Mammary epithelial cell (primary cell): ENCODE measurements at regions not wholly inside any gene's neighbourhood (a gene's known extent, or its start where the extent isn't known, plus 50 kb on each side); places are given as distances from the start of the nearest gene placed in this dataset.

Experiments
- CTCF ChIP-seq, 2 donors: IDR thresholded peaks in 1 of 2; conservative IDR thresholded peaks in 1 of 2; 2 replicates each; pipeline ENCODE4 v1.5.1; 2011 to 2012; ENCODE audit warnings: inconsistent platforms in 2 of 2, low read length in 2 of 2, mild to moderate bottlenecking in 2 of 2, control low read depth in 1 of 2, low read depth in 1 of 2; ENCODE audit not compliant: insufficient read depth in 1 of 2; ENCODE audit errors: extremely low read depth in 1 of 2
- EZH2 ChIP-seq: IDR thresholded peaks from 2 replicates; pipeline ENCODE4 v1.6.1; 2012; ENCODE audit warnings: low read length, inconsistent platforms, borderline replicate concordance

- TF ChIP-seq CTCF (conservative IDR thresholded peaks at IDR 0.05 in 1 of 2, IDR thresholded peaks at IDR 0.05 in 1 of 2; ENCODE audit: extremely low read depth in 1 of 2, insufficient read depth in 1 of 2, low read depth in 1 of 2, low read length in 2 of 2) (no peak), EZH2 (no peak)
These were observed 368.8 kb downstream of the SEC14L1 start for GRCh38 chr17:77509599-77509998.
